AG09309 (cell line): ENCODE measurements at regions not wholly inside any gene's neighbourhood (a gene's known extent, or its start where the extent isn't known, plus 50 kb on each side); places are given as distances from the start of the nearest gene placed in this dataset.

Experiments
- DNase-seq: peaks from one replicate; pipeline ENCODE4 v3.0.0-alpha.2; 2010; ENCODE audit warnings: low read depth
- H3K4me3 ChIP-seq: 2 replicates; pipeline ENCODE4 v1.5.1; 2011; ENCODE audit warnings: mild to moderate bottlenecking, low read depth, low read length, moderate library complexity; ENCODE audit not compliant: control insufficient read depth
- TF ChIP-seq, protein P1 (sequence below): IDR thresholded peaks from 2 replicates; pipeline ENCODE4 v1.5.1; 2011; ENCODE audit warnings: mild to moderate bottlenecking, low read depth, low read length, inconsistent platforms; ENCODE audit not compliant: insufficient read depth, control insufficient read depth; ENCODE audit errors: missing control alignments

DNA sequence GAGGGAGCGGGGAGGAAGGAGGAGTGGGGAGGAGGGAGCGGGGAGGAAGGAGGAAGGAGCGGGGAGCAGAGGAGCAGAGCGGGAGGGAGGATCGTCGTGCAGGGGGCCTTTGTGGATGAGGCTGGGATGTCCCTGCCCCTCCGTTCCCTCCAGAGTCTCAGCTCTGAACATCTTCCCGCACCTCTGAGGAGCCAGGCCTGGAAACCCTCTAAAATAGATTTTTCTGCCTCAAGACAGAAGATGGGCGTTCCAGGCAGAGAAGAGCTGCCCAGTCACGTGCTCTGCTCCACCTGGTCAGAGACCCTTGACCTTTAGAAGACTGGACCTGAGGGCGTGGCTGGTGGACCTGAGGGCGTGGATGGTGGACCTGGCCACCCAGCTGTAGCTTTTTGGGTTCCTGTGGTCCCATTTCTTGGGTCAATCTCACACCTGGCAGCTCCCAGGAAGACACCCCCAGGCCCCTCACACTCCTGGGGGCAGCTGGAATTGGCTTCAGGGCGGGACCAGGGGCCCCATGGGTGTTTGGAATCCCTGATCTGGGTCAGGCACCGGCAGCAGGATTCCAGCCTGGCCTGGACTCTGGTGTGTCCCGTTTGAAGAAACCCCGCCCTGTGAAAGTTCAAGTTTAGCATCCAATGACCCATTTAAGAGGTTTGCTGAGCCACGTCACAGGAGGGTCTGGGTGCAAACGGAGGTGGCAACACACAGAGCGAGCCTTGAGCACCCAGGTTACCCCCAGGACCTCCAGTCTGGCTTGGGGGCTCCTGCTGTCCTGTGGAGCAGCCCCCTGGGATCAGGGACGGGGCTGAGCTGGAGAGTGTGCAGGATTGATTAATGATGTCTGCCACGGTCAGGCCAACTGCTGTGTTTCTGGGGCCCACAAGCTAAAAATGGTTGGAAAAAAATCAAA, 96.9 kb upstream of the BHLHE23 start:
- TF ChIP-seq, protein P1, sequence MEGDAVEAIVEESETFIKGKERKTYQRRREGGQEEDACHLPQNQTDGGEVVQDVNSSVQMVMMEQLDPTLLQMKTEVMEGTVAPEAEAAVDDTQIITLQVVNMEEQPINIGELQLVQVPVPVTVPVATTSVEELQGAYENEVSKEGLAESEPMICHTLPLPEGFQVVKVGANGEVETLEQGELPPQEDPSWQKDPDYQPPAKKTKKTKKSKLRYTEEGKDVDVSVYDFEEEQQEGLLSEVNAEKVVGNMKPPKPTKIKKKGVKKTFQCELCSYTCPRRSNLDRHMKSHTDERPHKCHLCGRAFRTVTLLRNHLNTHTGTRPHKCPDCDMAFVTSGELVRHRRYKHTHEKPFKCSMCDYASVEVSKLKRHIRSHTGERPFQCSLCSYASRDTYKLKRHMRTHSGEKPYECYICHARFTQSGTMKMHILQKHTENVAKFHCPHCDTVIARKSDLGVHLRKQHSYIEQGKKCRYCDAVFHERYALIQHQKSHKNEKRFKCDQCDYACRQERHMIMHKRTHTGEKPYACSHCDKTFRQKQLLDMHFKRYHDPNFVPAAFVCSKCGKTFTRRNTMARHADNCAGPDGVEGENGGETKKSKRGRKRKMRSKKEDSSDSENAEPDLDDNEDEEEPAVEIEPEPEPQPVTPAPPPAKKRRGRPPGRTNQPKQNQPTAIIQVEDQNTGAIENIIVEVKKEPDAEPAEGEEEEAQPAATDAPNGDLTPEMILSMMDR = no peak
- no peak for DNase-seq
- H3K4me3 ChIP-seq = no peak overlapping the region

DNA sequence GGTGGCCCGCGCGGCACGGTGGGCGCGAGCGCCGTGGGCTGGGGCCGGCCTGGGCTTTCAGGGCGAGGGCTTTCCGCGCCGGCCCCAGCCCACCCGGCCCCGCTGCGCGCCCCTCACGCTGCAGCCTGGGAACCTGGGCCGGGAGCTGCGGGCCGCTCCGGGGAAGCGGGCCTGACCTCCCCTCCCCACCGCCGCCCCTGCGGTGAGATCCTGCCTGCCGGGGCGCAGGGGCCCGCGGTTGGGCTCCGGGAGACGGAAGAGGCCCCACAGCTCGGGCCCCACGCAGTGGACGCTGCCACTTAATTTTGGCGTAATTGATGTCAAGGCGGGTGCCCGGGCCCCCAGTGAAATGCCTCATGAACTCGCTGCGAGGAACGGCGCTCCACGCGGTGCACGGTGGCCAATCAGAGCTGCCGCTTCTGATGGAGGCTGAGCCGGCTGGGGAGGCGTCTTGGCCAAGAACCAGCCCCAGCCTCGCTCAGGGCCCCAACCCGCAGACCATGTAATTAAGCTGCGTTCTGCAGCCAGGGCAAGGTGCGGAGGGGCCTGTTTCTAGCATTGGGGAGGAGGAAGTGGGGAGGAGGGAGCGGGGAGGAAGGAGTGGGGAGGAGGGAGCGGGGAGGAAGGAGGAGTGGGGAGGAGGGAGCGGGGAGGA, 96.1 kb upstream of the BHLHE23 start:
- TF ChIP-seq, protein P1 = no peak
- peak overlapping the region; percentile 22 for H3K4me3 ChIP-seq
- DNase-seq = no peak

DNA sequence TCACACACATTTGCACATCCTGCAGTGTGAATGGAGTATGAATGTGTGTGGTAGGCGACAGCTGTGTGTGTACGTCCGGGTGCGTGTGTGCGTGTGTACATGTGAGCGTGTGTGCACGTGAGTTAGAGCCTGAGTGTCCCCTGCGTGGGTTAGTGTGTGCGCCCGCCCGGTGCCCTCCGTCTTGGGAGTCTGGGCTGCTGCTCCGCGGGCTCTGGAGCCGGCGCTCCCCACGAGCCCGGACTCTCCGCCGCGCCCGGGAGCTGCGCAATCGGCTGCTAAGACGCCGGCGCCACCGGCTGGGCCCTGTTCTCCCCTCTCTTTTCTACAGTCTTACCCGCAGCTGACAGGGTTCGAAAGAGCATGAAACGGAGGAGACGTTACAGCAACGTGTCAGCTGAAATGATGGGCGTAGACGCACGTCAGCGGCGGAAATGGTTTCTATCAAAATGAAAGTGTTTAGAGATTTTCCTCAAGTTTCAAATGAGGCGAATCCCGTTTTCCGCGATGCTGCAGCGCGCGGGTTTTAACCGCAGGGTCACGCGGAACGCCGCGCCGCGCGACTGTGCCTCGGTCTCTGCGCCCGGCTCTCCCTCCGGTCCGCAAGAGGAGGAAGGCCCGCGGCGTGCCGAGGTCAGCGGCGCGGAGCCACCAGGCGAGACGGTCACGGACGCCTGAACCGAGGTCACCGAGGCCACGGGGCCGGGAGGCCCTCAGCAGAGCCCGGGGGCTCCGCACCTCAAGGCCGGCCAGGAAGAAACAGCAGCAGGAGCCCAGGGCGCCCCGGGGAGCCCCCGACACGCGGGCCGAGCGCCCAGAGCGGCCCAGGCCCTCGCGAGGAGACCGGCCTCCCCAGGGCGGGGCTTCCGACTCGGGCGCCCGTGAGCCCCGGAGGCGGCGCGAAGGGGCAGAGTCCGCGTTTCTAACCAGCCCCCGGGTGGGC, 95.3 kb upstream of the BHLHE23 start:
- peak; percentile 1 for DNase-seq
- peak overlapping the region; percentile 45 for H3K4me3 ChIP-seq
- TF ChIP-seq, protein P1 = no peak

DNA sequence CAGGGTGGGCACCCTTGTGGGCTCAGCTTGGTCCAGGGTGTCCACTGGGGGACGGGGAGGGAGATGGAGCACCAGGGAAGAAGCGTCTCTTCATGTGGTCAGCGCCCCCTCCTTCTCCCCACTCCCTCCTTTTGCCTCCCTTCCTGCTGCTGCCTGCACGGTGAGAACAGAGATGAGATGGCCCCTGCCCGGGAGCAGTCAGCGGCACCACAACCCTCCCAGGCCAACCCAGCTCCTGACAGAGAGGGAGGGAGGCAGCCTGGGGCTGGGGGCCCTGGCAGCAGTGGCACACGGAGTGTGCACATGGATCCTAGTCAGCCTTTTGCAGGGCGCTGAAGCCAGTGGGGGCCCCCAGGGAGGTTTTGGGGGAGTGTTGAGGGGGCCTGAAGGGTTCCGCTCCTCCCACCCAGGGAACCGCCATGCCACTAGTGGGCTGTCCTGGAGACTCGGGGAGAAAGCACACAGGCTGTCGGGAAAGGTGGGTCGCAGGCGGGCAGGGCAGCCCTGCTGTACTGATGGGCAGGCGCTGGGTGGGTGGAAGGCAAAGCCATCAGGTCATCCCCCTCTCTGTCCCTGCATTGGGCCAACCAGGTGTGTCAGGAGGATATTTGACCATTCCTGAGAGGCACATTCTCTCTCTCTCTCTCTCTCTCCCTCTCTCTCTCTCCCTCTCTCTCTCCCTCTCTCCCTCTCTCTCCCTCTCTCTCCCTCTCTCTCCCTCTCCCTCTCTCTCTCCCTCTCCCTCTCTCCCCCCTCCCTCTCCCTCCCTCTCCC, 94.3 kb upstream of the BHLHE23 start:
- DNase-seq = no peak
- TF ChIP-seq, protein P1 = no peak
- H3K4me3 ChIP-seq = no peak overlapping the region; the same call in 1 of the 2 replicates

DNA sequence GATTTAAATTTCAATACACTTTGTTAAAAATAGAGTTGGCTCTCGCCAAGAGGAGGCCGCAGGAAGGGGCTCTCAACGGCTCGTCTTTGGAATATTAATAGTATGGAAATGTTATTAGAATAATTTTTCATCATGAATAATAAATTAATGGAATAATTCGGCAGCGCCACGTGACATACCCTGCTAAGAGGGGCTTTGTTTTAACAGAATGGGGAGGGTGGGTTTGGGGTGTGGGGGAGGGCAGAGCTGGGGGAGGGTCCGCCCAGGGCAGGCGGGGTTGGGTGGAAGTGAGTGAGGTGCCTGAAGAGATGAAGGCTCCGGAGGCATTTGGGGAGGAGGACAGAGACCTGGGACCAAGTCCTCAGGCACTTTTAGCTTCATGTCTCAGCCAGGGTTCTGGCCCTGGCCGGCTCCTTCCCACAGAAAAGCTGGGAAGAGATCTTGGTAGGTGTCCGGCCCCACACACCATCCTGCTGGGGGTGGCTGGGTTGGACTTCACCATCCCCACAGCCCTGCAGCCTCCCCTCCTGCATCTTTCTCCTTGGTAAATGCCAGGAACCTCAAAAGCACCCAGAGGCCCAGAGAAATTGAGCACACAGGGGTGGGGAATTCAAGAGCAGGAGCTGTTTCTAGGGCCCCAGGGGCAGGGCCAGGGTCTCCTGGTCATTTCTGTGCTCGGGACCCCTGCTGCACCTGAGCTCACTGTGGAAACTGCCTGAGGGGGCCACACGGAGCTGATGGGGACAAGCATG, 93.6 kb upstream of the BHLHE23 start:
- no peak for DNase-seq
- TF ChIP-seq, protein P1 = no peak
- no peak overlapping the region for H3K4me3 ChIP-seq
